ENCODE measurements at regions not wholly inside any gene's neighbourhood (a gene's known extent, or its start where the extent isn't known, plus 50 kb on each side); places are given as distances from the start of the nearest gene placed in this dataset.

- Histone ChIP-seq H3K9me1 (ENCODE audit: insufficient read depth, low read length) (no peaks in the 10 kb centered on the region), H2AK5ac (ENCODE audit: low read depth, low read length) (no peak overlapping the region), H3K4me3 (ENCODE audit: insufficient read depth, low read depth, low read length) (no peak overlapping the region), H3K14ac (replicated peaks; ENCODE audit: low read depth, low read length) (no peak overlapping the region), H2BK15ac (ENCODE audit: low read depth, low read length) (no peak overlapping the region), H3K18ac (ENCODE audit: low read depth, low read length) (no peak overlapping the region), H3K4me1 (ENCODE audit: control insufficient read depth, insufficient read depth, low read length) (no peaks in the 10 kb centered on the region), H2BK120ac (ENCODE audit: low read depth, low read length) (no peak overlapping the region), H3K23ac (ENCODE audit: low read depth, low read length) (no peak overlapping the region), H3K9me3 (ENCODE audit: control insufficient read depth, insufficient read depth, low read length) (no peaks in the 10 kb centered on the region), H3K36me3 (ENCODE audit: control insufficient read depth, insufficient read depth, low read length) (no peaks in the 10 kb centered on the region), H2BK5ac (ENCODE audit: low read depth, low read length, poor library complexity, severe bottlenecking) (no peak overlapping the region), H3K56ac (ENCODE audit: extremely low read depth, insufficient read depth, low read length) (no peak overlapping the region), H3K27me3 (ENCODE audit: control insufficient read depth, insufficient read depth, low read length) (peaks cover 5% of the 10 kb centered on the region; the same call in 1 of the 2 replicates), H3K9ac (ENCODE audit: low read depth, low read length) (no peak overlapping the region), H4K5ac (ENCODE audit: low read depth, low read length) (no peak overlapping the region), H2AFZ (replicated peaks; ENCODE audit: low read length, poor library complexity) (no peak overlapping the region), H4K91ac (ENCODE audit: insufficient read depth, low read depth, low read length) (no peak overlapping the region), H2BK20ac (ENCODE audit: low read depth, low read length) (no peak overlapping the region), H3K4me2 (ENCODE audit: low read depth, low read length) (no peak overlapping the region), H4K8ac (ENCODE audit: low read depth in 2 of 2, low read length in 2 of 2) (no peak overlapping the region), H2AK9ac (replicated peaks; ENCODE audit: low read depth, low read length, poor library complexity) (no peak overlapping the region), H3K79me1 (ENCODE audit: low read depth in 1 of 2, low read length in 2 of 2) (no peaks in the 10 kb centered on the region), H3K4ac (ENCODE audit: low read depth, low read length) (no peak overlapping the region), H3K27ac (ENCODE audit: insufficient read depth, low read length) (no peak overlapping the region), H4K20me1 (ENCODE audit: insufficient read depth, low read length) (no peaks in the 10 kb centered on the region)
- BruUV-seq (replicated peaks) = no TSS peak
- POLR2A ChIA-PET (ENCODE audit: unreplicated experiment) = no interaction called here
- DNase-seq (no peak), ATAC-seq (ENCODE audit: low read depth) (no peak)
- TF ChIP-seq SMC3 (IDR thresholded peaks at IDR 0.05; ENCODE audit: low read depth, low read length) (no peak), NFE2L2 (IDR thresholded peaks at IDR 0.05; ENCODE audit: low read depth, low read length) (no peak)
- dilution Hi-C loops (cut with HindIII; ENCODE audit: low sequenced_read_pairs, unreplicated experiment) = no loop called here
- in situ Hi-C loops (cut with MboI; ENCODE audit: low sequenced_read_pairs) = no loop called here
- CTCF ChIA-PET = no interaction called here
- intact Hi-C loops (cut with micrococcal nuclease) = no loop called here
These were observed 418.3 kb upstream of the SPRED2 start for GRCh38 chr2:65850695-65851094.

Data from IMR-90 (cell line).